ENCODE measurements at regions not wholly inside any gene's neighbourhood (a gene's known extent, or its start where the extent isn't known, plus 50 kb on each side); places are given as distances from the start of the nearest gene placed in this dataset.
"Not testable (repeated sequence)": the region's sequence is repeated elsewhere in the genome, so short reads cannot be mapped to it uniquely, and the experiment has no call there.

DNA sequence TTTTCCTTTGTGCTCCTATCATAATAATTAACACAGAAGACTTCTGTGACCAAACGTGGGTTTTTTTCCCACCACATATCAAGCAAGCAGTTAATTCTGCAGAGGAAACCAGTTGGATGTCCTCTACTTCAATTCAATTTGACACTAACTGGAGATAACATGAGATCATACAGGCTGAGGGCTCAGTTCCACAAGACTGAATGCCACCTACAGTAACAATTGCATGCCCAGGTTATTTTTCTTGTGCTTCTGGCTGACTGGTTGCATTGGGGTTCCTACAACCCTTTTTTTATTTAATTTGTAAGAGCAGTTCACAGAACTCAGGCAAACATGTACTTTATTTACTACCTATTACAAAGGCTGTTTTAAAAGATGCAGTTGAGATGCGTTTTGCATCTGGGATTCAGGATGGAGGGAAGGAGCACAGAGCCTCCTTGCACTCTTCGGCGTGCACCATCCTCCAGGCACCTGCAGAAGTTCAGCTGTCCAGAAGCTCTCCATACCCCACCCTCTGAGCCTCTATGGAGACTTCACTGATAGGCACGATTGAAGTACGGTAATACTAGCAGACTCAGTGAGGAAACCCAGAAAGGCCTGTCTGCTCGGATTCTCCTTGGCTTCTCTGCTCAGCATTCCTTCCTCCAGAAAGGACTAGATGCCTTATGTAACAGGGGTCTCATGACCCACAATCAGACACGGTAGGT is 425.2 kb upstream of the CDH9 start:
- no peak for DNase-seq
- Histone ChIP-seq H3K27me3 (no peaks in the 10 kb centered on the region), H3K4me1 (no peaks in the 10 kb centered on the region), H3K9me3 (peaks cover 0 to 4% (median 0%) of the 10 kb centered on the region in 4 donors), H3K27ac (no peak overlapping the region), H3K36me3 (no peaks in the 10 kb centered on the region), H3K4me3 (no peak overlapping the region)
- no peak for TF ChIP-seq POLR2A (IDR thresholded peaks at IDR 0.05)
- TF ChIP-seq, protein P1, sequence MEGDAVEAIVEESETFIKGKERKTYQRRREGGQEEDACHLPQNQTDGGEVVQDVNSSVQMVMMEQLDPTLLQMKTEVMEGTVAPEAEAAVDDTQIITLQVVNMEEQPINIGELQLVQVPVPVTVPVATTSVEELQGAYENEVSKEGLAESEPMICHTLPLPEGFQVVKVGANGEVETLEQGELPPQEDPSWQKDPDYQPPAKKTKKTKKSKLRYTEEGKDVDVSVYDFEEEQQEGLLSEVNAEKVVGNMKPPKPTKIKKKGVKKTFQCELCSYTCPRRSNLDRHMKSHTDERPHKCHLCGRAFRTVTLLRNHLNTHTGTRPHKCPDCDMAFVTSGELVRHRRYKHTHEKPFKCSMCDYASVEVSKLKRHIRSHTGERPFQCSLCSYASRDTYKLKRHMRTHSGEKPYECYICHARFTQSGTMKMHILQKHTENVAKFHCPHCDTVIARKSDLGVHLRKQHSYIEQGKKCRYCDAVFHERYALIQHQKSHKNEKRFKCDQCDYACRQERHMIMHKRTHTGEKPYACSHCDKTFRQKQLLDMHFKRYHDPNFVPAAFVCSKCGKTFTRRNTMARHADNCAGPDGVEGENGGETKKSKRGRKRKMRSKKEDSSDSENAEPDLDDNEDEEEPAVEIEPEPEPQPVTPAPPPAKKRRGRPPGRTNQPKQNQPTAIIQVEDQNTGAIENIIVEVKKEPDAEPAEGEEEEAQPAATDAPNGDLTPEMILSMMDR (IDR thresholded peaks at IDR 0.05), result no peak

DNA sequence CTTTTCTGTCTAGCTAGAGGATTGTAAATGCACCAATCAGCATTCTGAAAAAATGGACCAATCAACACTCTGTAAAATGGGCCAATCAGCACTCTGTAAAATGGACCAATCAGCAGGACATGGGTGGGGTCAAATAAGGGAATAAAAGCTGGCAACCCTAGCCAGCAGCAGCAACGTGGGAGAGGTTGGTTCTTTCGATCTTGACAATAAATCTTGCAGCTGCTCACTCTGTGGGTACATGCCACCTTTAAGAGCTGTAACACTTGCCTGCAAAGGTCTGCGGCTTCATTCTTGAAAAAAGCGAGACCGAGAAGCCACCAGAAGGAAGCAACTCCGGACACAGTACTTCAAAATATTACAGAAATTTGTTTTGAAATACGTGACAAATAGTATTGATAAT is 424.6 kb upstream of the CDH9 start:
- H3K36me3 ChIP-seq, result no peaks in the 10 kb centered on the region
- peaks cover 0 to 4% (median 0%) of the 10 kb centered on the region in 4 donors for H3K9me3 ChIP-seq
- H3K4me3 ChIP-seq, result no peak overlapping the region
- DNase-seq, result no peak
- H3K4me1 ChIP-seq, result no peaks in the 10 kb centered on the region
- H3K27ac ChIP-seq, result no peak overlapping the region
- H3K27me3 ChIP-seq, result no peaks in the 10 kb centered on the region
- TF ChIP-seq, protein P1 (IDR thresholded peaks at IDR 0.05), result no peak
- no peak for TF ChIP-seq POLR2A (IDR thresholded peaks at IDR 0.05)

DNA sequence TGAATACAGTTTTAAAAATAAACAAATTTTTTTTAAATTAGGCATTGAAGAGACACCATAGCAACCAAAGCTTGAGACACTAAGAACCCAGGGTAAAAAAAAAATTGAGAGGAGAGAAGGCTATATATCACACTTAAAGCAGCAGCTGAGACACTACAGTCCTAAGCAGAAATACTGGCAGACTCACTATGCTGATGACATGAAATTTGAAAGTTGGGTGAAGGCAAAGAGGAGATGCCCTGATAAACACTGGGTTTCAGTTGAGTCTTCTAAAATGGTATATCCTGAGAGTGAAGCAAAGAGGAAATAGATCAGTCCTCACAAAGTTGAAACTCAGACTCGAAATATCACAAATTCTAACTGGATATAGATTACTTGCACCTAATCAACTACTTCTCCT is 419.9 kb upstream of the CDH9 start:
- H3K9me3 ChIP-seq, result no peaks in the 10 kb centered on the region
- no peaks in the 10 kb centered on the region for H3K4me1 ChIP-seq
- H3K27ac ChIP-seq, result no peak overlapping the region
- H3K27me3 ChIP-seq, result no peaks in the 10 kb centered on the region
- no peaks in the 10 kb centered on the region for H3K36me3 ChIP-seq
- DNase-seq, result no peak
- TF ChIP-seq, protein P1 (IDR thresholded peaks at IDR 0.05), result no peak
- TF ChIP-seq POLR2A (IDR thresholded peaks at IDR 0.05), result no peak
- H3K4me3 ChIP-seq, result no peak overlapping the region

DNA sequence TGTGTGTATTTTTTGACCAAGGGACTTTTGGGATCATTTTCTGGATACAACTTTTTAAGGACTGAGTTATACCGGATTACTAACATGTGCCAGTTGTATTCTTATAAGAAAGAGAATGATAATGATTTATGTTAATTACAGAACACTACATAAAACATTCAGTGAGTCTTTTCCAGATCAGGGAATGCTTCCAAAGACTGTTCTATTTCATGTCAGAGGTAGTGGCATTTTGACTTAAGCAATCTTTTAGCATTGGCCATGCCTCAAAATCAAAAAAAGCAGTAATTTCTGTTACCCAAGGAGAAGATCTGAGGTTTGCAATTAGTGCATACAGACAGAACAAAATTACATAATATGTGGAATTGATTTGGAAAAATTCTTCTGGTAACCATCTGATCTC is 413.0 kb upstream of the CDH9 start:
- no peak for DNase-seq

DNA sequence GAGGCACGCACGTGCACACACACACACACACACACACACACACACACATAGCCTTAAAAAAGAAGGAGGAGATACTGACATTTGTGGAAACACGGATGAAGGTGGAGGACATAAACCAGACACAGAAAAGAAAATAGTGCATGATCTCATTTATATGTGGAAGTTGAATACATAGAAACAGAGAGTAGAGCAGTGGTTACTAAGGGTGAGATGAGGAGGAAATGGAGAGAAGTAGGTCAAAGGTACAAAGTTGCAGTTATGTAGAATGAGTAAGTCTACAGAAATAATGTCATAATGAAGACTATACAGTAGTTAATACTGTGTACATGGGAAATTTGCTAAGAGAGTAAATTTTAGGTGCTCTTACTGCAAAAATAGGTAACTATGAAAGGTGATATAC is 412.2 kb upstream of the CDH9 start:
- H3K27me3 ChIP-seq, result no peaks in the 10 kb centered on the region
- no peak overlapping the region for H3K27ac ChIP-seq
- no peak overlapping the region for H3K4me3 ChIP-seq
- no peak for DNase-seq
- TF ChIP-seq, protein P1 (IDR thresholded peaks at IDR 0.05), result no peak
- no peak for TF ChIP-seq POLR2A (IDR thresholded peaks at IDR 0.05)
- H3K9me3 ChIP-seq, result peaks cover 0 to 3% (median 0%) of the 10 kb centered on the region in 4 donors
- H3K4me1 ChIP-seq, result no peaks in the 10 kb centered on the region
- H3K36me3 ChIP-seq, result no peaks in the 10 kb centered on the region

More for the DNA sequence above, 413.0 kb upstream of the CDH9 start:
- no peaks in the 10 kb centered on the region for H3K4me1 ChIP-seq
- no peak overlapping the region for H3K4me3 ChIP-seq
- no peaks in the 10 kb centered on the region for H3K27me3 ChIP-seq
- no peak overlapping the region for H3K27ac ChIP-seq
- no peaks in the 10 kb centered on the region for H3K36me3 ChIP-seq
- peaks cover 0 to 3% (median 0%) of the 10 kb centered on the region in 4 donors for H3K9me3 ChIP-seq
- TF ChIP-seq, protein P1 (IDR thresholded peaks at IDR 0.05), result no peak
- no peak for TF ChIP-seq POLR2A (IDR thresholded peaks at IDR 0.05)

DNA sequence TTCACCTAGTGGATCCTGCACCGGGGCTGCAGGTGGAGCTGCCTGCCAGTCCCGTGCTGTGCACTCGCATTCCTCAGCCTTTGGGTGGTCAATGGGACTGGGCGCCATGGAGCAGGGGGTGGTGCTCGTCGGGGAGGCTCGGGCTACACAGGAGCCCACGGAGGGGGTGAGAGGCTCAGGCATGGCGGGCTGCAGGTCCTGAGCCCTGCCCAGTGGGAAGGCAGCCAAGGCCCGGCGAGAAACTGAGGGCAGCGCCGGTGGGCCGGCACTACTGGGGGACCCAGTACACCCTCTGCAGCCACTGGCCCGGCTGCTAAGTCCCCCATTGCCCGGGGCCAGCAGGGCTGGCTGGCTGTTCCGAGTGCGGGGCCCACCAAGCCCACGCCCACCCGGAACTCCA is 401.0 kb upstream of the CDH9 start:
- not testable (repeated sequence) for H3K4me1 ChIP-seq

More for the DNA sequence above, 401.0 kb upstream of the CDH9 start:
- H3K4me3 ChIP-seq, DNase-seq, H3K9me3 ChIP-seq, H3K36me3 ChIP-seq, H3K27me3 ChIP-seq, H3K27ac ChIP-seq: not testable (repeated sequence)

Data from Peyer's patch (tissue), 4 donors.